Activated CD8-positive, alpha-beta memory T cell treated with anti-CD3 and anti-CD28 coated beads, Interleukin-2, amount 10 ng/mL, durations not matched to agents 7 days and 5 days (primary cell): ENCODE measurements at regions not wholly inside any gene's neighbourhood (a gene's known extent, or its start where the extent isn't known, plus 50 kb on each side); places are given as distances from the start of the nearest gene placed in this dataset.

Experiments used
- ATAC-seq: fragments of 150-1000 bp; cut with Tn5 transposase; one replicate; pipeline ENCODE4 v1.10.0; 2021; ENCODE audit warnings: moderate library complexity
- CTCF ChIA-PET: fragments of 350-600 bp; sonication (Branson Sonifier 250); formaldehyde crosslinking; loops from one replicate; lab custom pipeline; 2021; ENCODE audit warnings: antibody characterized with exemption; lab: Charles Lee
- DNase-seq: peaks from one replicate; pipeline ENCODE4 v3.0.0-alpha.2; 2020
- H3K27ac Mint-ChIP-seq: one replicate; pipeline ENCODE4 v1.8.0; 2021; ENCODE audit warnings: mild to moderate bottlenecking, mixed read lengths
- H3K27me3 Mint-ChIP-seq: one replicate; pipeline ENCODE4 v1.8.0; 2021; ENCODE audit warnings: mixed read lengths
- H3K36me3 Mint-ChIP-seq: one replicate; pipeline ENCODE4 v1.8.0; 2021; ENCODE audit warnings: mild to moderate bottlenecking, mixed read lengths
- H3K4me1 Mint-ChIP-seq: one replicate; pipeline ENCODE4 v1.8.0; 2021; ENCODE audit warnings: mixed read lengths
- H3K4me3 Mint-ChIP-seq: one replicate; pipeline ENCODE4 v1.8.0; 2021; ENCODE audit warnings: mild to moderate bottlenecking, moderate library complexity, mixed read lengths
- H3K9me3 Mint-ChIP-seq: one replicate; pipeline ENCODE4 v1.8.0; 2022; ENCODE audit warnings: low read depth, mixed read lengths

DNA sequence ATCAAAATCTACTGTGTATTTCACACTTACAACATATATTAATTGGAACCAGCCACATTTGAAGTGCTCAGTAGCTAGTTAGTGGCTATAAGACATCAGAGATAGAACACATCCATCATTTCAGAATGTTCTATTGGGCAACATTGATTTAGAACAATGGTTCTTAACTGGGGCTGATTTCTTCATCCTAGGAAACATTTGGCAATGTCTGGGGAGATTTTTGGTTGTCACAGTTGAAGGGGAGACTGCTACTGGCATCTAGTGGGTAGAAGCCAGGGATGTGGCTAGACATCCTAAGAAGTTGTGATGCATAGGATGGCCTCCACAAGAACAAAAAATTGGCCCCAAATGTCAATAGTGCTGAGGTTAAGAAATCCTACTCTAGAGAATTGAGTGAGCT lies 132.5 kb downstream of the OLIG3 start:
- ATAC-seq (no peak), DNase-seq (no peak)
- Mint-ChIP-seq H3K9me3 (peaks cover 2% of the 10 kb centered on the region), H3K4me3 (no peak overlapping the region), H3K27ac (no peak overlapping the region), H3K27me3 (no peaks in the 10 kb centered on the region), H3K36me3 (peaks cover 6% of the 10 kb centered on the region), H3K4me1 (peaks cover 17% of the 10 kb centered on the region)
- CTCF ChIA-PET = no interaction called here

DNA sequence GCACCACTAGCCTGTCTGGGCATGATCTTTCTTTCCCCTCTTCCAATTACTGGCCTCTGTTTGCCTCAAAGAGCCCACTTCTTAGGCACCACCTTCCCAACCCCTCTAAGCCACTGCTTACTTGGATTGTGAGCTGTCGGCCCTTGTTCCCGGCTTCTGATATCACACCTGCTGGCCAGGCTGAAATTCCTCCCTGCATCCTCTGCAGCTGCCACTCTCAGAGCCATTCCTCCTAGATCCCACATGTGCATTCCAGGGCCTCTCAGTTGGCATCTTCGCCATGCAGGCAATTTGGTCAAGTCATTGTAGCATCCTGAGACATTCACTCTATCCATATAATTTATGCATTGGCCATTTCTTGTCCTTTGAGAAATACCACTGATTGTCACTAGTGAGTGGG lies 135.9 kb downstream of the OLIG3 start:
- Mint-ChIP-seq H3K9me3 (peaks cover 2% of the 10 kb centered on the region), H3K4me3 (no peak overlapping the region), H3K27ac (no peak overlapping the region), H3K36me3 (peaks cover 3% of the 10 kb centered on the region), H3K27me3 (no peaks in the 10 kb centered on the region), H3K4me1 (peaks cover 11% of the 10 kb centered on the region)
- no peak for DNase-seq
- no peak for ATAC-seq
- CTCF ChIA-PET = no interaction called here

DNA sequence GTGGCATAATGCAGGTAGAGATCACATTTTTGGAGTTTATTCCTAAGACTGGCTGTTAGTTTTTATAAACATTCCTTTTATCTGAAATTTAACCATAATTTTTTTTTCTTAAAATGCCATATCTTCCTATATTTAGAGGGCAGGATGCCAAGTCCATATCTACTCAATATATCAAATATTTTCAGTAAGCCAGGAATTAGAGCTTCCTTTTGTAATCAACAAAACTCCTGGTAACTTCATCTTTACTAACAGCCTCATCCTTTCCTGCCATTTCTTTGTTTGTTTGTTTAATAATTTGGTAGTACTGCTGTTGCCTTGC lies 136.3 kb downstream of the OLIG3 start:
- no peak overlapping the region for H3K4me3 Mint-ChIP-seq
- no peaks in the 10 kb centered on the region for H3K27me3 Mint-ChIP-seq
- peaks cover 2% of the 10 kb centered on the region for H3K9me3 Mint-ChIP-seq
- CTCF ChIA-PET = no interaction called here
- H3K4me1 Mint-ChIP-seq = peaks cover 12% of the 10 kb centered on the region
- no peak overlapping the region for H3K27ac Mint-ChIP-seq
- ATAC-seq (no peak), DNase-seq (no peak)
- H3K36me3 Mint-ChIP-seq = peaks cover 3% of the 10 kb centered on the region

DNA sequence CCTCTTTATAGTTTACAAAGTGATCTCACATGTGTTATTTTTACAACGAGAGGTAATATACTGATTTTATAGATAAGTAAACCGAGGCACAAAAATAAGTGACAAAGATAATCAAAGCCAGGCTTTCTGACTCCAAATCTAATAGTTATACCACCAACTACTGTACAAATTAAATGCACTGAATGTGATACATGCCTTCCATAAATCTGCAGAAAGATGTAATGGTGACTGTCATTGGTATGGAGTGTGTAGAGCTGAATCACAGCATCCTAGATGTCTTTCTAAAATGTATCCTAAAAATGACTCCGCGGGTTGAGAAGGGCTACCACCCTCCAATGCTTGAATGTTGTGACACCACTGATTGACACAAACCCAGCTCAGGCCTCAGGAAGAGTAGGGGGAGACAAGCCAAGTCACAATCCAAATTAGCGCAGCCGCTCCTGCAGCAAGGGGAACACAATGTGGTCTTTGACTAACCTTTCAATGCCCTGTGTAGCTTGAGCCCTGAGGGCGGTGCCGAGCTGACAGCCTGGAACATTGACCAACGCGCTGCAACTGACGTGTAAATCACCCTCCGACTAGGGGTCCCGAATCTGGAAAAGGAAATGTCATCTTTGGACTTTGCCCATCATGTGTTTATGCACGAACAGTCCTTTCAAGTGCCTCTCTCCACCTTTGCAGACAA lies 136.8 kb downstream of the OLIG3 start:
- H3K27ac Mint-ChIP-seq = no peak overlapping the region
- peaks cover 1% of the 10 kb centered on the region for H3K36me3 Mint-ChIP-seq
- H3K4me3 Mint-ChIP-seq = no peak overlapping the region
- DNase-seq (no peak), ATAC-seq (no peak)
- CTCF ChIA-PET = no interaction called here
- peaks cover under 1% of the 10 kb centered on the region for H3K9me3 Mint-ChIP-seq
- peaks cover 9% of the 10 kb centered on the region for H3K4me1 Mint-ChIP-seq
- no peaks in the 10 kb centered on the region for H3K27me3 Mint-ChIP-seq

DNA sequence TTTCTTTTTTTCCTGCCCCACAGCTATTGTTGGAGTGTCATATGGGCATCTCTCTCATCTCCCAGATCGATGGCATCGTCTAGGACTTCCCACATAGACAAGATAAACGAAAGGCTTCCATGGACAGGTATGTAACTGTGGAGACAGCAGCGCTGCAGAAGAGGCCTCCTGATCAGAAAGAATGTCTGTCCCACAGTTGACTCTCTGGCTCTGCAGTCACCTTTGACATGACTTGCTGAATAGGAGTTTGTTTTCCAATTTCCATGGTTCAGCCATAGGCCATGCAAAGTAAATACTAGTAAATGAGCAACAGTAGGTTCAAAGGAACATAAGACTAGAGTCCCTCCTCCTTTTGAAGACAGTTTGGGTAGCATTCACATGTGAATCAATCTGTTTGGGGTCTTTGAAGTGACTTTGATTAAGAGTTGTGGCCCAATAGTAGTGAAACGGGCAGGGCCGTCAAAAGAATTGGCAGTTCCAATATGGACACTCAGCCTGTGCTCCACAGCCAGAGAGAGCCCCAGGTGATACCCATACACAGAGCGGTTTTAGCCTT lies 134.7 kb upstream of the IFNGR1 start:
- Mint-ChIP-seq H3K4me1 (peaks cover 14% of the 10 kb centered on the region), H3K36me3 (no peaks in the 10 kb centered on the region), H3K27ac (no peak overlapping the region), H3K9me3 (no peaks in the 10 kb centered on the region), H3K4me3 (no peak overlapping the region), H3K27me3 (no peaks in the 10 kb centered on the region)
- CTCF ChIA-PET = interaction anchor here (1.7 kb wide), 1 partner anchor 12 kb away, joined by 6 read pairs; no protein-coding TSS in a partner anchor
- DNase-seq (no peak), ATAC-seq (no peak)

DNA sequence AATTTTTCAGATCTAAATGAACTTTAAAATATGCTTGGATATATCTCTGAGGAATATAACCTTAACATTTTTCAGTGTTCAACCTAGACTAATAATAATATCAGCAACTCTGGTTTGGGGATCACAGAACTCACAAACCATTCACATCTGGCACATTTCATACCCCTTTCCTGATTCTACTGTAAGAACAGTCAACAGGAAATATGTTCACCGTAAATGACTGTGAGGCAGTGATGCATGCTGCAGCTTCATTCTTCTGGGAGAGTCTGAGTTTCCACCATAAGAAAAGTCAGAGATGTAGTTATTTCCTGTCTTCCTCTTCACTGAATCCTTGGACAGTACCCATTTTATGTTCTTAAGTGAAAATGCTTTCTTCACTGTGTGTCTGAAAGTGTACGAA lies 134.2 kb upstream of the IFNGR1 start:
- peaks cover 14% of the 10 kb centered on the region for H3K4me1 Mint-ChIP-seq
- no peaks in the 10 kb centered on the region for H3K27me3 Mint-ChIP-seq
- H3K9me3 Mint-ChIP-seq = no peaks in the 10 kb centered on the region
- ATAC-seq = no peak
- H3K4me3 Mint-ChIP-seq = no peak overlapping the region
- no peak for DNase-seq
- CTCF ChIA-PET = interaction anchor here (1.7 kb wide), 1 partner anchor 11 kb away, joined by 6 read pairs; no protein-coding TSS in a partner anchor
- no peaks in the 10 kb centered on the region for H3K36me3 Mint-ChIP-seq
- no peak overlapping the region for H3K27ac Mint-ChIP-seq

DNA sequence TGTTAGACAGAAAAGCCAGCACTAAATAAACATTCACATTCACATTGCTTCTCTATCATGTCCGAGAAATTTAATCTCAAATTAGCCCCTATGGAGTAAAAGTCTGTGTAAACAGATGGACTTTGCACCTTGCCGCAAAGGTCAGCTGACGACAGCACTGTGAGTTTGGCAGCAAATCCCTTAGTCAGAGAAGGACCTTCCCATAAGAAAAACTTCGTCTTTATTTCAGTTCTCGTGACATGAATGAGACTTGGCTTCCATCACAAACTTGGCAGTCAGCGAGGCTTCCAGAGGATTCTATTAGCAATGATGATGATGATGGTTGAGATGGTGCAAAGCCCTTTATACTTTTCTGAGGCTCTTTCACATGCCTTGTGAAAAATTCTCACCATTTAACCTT lies 133.7 kb upstream of the IFNGR1 start:
- Mint-ChIP-seq H3K27ac (no peak overlapping the region), H3K27me3 (no peaks in the 10 kb centered on the region), H3K36me3 (no peaks in the 10 kb centered on the region)

DNA sequence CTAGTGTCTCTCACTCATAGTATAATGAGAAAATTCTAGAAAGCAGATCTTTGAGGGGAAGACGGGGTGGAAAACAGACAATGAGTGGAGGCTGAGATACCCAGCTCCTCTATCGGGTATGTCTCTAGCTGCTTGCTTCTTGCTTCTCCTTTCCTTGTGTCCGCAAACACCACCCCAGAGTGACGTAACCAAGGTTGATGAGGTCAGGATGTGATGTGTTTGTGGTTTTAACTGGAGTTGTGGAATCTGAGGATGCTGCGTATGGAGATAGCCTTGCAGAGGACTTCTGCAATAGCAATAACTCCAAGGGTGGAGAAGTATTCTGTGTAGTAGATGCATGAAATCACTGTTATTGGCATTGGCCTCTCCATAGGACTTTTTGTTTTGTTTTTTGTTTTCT lies 132.7 kb upstream of the IFNGR1 start:
- H3K27ac Mint-ChIP-seq = no peak overlapping the region
- ATAC-seq = no peak

More for the DNA sequence above, 133.7 kb upstream of the IFNGR1 start:
- DNase-seq (no peak), ATAC-seq (no peak)
- CTCF ChIA-PET = no interaction called here
- Mint-ChIP-seq H3K4me1 (peaks cover 14% of the 10 kb centered on the region), H3K9me3 (no peaks in the 10 kb centered on the region), H3K4me3 (no peak overlapping the region)

DNA sequence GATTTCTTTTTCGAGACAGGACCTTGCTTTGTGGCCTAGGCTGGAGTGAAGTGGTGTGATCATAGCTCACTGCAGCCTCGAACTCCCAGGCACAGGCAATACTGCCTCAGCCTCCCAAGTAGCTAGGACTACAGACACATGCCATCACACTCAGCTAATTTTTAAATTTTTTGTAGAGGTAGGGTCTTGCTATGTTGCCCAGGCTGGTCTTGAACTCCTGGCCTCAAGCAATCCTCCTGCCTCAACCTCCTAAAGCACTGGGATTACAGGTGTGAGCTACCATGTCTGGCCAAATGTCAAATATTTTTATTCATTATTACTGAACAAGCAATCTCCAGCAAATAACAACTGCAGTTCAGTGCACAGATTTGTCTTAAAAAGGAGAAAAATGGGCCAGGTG lies 131.7 kb upstream of the IFNGR1 start:
- DNase-seq = no peak
- Mint-ChIP-seq H3K4me1 (peaks cover 14% of the 10 kb centered on the region), H3K27ac (no peak overlapping the region), H3K36me3 (no peaks in the 10 kb centered on the region), H3K4me3 (no peak overlapping the region), H3K27me3 (no peaks in the 10 kb centered on the region), H3K9me3 (no peaks in the 10 kb centered on the region)
- CTCF ChIA-PET = interaction anchor here (0.6 to 1.5 kb wide), 3 partner anchors 9 to 286 kb away, joined by 4 to 7 read pairs (median 4); no protein-coding TSS in a partner anchor
- ATAC-seq = no peak

More for the DNA sequence above, 132.7 kb upstream of the IFNGR1 start:
- Mint-ChIP-seq H3K4me3 (no peak overlapping the region), H3K4me1 (peaks cover 14% of the 10 kb centered on the region), H3K27me3 (no peaks in the 10 kb centered on the region), H3K9me3 (no peaks in the 10 kb centered on the region), H3K36me3 (no peaks in the 10 kb centered on the region)
- CTCF ChIA-PET = interaction anchor here (1.0 to 1.5 kb wide), 2 partner anchors 17 to 63 kb away, joined by 3 to 7 read pairs; no protein-coding TSS in a partner anchor
- no peak for DNase-seq

DNA sequence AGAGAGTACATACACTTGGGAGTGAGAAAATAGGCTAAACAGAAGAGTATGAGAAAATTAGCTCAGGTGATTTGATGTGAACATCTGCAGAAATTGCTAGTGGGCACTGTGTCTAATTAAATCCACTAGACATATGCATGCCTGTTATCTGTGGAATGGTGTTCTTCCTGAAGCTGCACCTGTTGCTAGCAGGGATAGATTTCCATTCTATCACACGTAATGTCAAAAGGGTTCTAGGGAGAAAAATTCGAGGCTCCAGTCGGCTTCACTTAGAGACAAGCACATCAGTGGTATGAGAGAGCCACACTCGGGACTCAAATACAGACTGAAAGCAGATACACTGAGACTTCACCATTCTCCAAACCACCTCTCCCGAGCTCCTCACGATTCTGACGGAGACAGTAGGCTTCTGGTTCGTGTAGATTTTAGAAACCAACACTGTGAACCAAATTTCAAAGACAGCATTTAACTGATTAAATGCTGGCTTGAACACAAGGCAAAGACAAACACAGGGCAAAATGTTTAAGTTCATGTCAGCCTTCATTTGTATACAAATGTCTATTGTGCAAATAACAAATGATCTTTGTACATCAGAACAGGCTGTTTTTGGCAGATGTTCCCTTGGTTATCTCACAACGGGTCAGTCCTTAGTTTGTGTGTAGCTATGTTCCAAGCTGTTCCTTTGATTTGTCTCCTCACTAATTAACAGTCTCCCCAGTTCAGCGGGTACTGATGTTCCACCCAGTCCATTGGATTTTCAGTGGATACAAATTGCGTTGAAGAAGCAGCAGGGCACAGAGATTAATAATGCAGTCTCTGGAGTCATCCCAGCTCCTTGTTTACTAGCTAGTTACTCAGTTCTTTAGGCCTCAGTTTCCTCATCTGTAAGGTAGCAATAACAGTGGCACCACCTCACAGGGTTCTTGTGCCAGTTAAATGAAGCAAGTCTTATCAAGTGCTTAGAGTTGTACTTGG lies 131.0 kb upstream of the IFNGR1 start:
- Mint-ChIP-seq H3K27me3 (no peaks in the 10 kb centered on the region), H3K9me3 (no peaks in the 10 kb centered on the region)
- CTCF ChIA-PET = interaction anchor here (1.2 to 1.8 kb wide), 5 partner anchors 8 to 65 kb away, joined by 3 to 8 read pairs (median 4); no protein-coding TSS in a partner anchor

DNA sequence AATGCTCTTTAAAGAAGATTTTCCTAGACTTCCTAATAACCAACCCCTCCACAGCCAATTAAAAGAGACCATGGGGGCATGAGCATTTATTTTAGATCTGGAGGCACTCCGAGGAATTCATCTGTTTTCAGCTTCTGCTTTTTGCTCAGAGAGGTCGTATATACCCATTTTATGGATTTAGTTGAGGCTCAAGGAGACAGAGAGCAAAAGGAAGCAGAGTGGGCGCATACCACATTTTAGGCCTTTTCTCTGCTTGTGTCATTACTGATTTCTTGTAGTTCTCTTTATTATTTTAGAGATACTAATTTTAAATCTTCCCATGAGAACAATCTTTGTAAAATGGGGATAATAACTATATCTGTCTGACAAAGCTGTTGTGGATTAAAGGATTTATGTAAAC lies 129.6 kb upstream of the IFNGR1 start:
- H3K36me3 Mint-ChIP-seq = no peaks in the 10 kb centered on the region
- DNase-seq (no peak), ATAC-seq (no peak)
- H3K4me1 Mint-ChIP-seq = peaks cover 14% of the 10 kb centered on the region
- no peak overlapping the region for H3K4me3 Mint-ChIP-seq
- no peaks in the 10 kb centered on the region for H3K9me3 Mint-ChIP-seq
- no peak overlapping the region for H3K27ac Mint-ChIP-seq
- CTCF ChIA-PET = interaction anchor here (0.6 to 1.8 kb wide), 3 partner anchors 40 to 73 kb away, joined by 3 to 8 read pairs (median 4); no protein-coding TSS in a partner anchor
- H3K27me3 Mint-ChIP-seq = no peaks in the 10 kb centered on the region

More for the DNA sequence above, 131.0 kb upstream of the IFNGR1 start:
- H3K4me3 Mint-ChIP-seq = no peak overlapping the region
- H3K27ac Mint-ChIP-seq = no peak overlapping the region
- DNase-seq = no peak
- no peaks in the 10 kb centered on the region for H3K36me3 Mint-ChIP-seq
- ATAC-seq = no peak
- H3K4me1 Mint-ChIP-seq = peaks cover 14% of the 10 kb centered on the region

DNA sequence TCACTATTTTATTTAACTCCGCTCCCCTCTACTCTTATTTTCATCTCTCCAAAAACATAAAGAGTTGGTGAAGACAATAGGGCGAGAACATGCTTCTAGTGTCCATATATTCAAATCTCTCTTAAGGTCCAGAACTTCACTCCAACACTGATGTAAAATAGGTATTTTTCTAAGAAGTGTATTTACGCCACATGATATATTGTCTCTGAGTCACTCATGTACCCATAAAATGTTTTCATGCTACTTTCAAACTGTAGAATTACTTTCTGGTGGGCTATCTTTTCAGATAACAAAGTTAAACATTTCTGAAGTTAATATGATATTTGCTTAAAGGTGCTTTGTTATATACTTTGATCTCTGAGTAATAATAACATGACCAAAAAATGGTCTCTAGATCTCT lies 124.1 kb upstream of the IFNGR1 start:
- H3K9me3 Mint-ChIP-seq = no peaks in the 10 kb centered on the region
- DNase-seq = no peak
- CTCF ChIA-PET = interaction anchor here (1.7 to 4.0 kb wide), 3 partner anchors 73 to 298 kb away, joined by 6 to 50 read pairs (median 6); no protein-coding TSS in a partner anchor
- H3K4me3 Mint-ChIP-seq = peak overlapping the region; percentile 68
- H3K27me3 Mint-ChIP-seq = peaks cover 8% of the 10 kb centered on the region
- H3K4me1 Mint-ChIP-seq = peaks cover 12% of the 10 kb centered on the region
- ATAC-seq = no peak
- H3K27ac Mint-ChIP-seq = no peak overlapping the region
- no peaks in the 10 kb centered on the region for H3K36me3 Mint-ChIP-seq

DNA sequence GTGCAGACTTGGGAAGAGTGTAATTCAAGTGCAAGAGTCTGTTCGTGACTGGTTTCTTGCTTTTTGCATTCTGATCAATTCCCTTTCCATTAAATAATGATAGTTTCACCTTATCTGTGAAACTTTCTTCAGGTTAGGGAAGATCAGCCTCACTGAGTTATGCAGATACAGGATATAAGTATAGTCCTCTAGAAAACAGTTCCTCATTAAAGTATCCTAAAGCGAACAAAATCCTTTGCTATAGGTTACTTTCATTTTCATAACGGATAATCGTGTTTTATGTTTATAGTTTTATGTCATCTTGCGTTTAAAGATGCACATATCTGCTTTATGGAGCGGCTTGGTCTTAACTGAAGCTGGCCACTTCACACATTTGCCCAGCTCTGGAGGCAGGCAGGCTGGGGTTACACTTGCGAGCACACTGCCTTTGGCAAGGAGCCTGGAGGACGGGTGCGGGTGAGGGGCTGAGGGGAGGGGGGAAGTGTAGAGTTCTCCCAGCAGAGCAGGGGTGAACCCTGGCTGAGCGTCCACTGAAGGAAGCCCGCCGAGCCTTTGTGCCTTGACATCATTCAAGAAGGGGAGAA lies 123.5 kb upstream of the IFNGR1 start:
- Mint-ChIP-seq H3K9me3 (no peaks in the 10 kb centered on the region), H3K27me3 (peaks cover 8% of the 10 kb centered on the region), H3K4me1 (peaks cover 12% of the 10 kb centered on the region), H3K36me3 (no peaks in the 10 kb centered on the region), H3K4me3 (peak overlapping the region; percentile 68), H3K27ac (peak overlapping the region; percentile 64)
- DNase-seq = no peak
- ATAC-seq = peak; percentile 47
- CTCF ChIA-PET = interaction anchor here (0.7 to 4.0 kb wide), 9 partner anchors 8 to 299 kb away, joined by 3 to 50 read pairs (median 4); no protein-coding TSS in a partner anchor
